Mesendoderm (in vitro differentiated cells): ENCODE measurements at regions not wholly inside any gene's neighbourhood (a gene's known extent, or its start where the extent isn't known, plus 50 kb on each side); places are given as distances from the start of the nearest gene placed in this dataset.
"Not testable (repeated sequence)": the region's sequence is repeated elsewhere in the genome, so short reads cannot be mapped to it uniquely, and the experiment has no call there.

Experiments
- DNase-seq: peaks from one replicate; pipeline ENCODE4 v3.0.0; 2013
- H2AK5ac ChIP-seq: 2 replicates; pipeline ENCODE4 v1.6.1; 2013; ENCODE audit warnings: low read length, inconsistent platforms
- H2BK120ac ChIP-seq: 2 replicates; pipeline ENCODE4 v1.6.1; 2013; ENCODE audit warnings: low read depth, mild to moderate bottlenecking, low read length, moderate library complexity, mixed read lengths
- H2BK15ac ChIP-seq: replicated peaks from 2 replicates; pipeline ENCODE4 v1.6.1; 2013; ENCODE audit warnings: low read depth, mild to moderate bottlenecking, moderate library complexity
- H2BK5ac ChIP-seq: 2 replicates; pipeline ENCODE4 v1.6.1; 2013; ENCODE audit warnings: low read length, inconsistent platforms
- H3K18ac ChIP-seq: 2 replicates; pipeline ENCODE4 v1.6.1; 2013; ENCODE audit warnings: mild to moderate bottlenecking, low read length, mixed read lengths
- H3K23ac ChIP-seq: one replicate; pipeline ENCODE4 v1.6.1; 2013; ENCODE audit warnings: low read length
- H3K27ac ChIP-seq: 2 replicates; pipeline ENCODE4 v1.5.1; 2013; ENCODE audit warnings: low read depth, mild to moderate bottlenecking, inconsistent platforms, low read length, moderate library complexity
- H3K27me3 ChIP-seq: 2 replicates; pipeline ENCODE4 v1.6.1; 2013; ENCODE audit warnings: low read length, control low read depth, mild to moderate bottlenecking, inconsistent platforms; ENCODE audit not compliant: insufficient read depth, poor library complexity
- H3K36me3 ChIP-seq: 2 replicates; pipeline ENCODE4 v1.6.1; 2013; ENCODE audit warnings: low read length, inconsistent platforms; ENCODE audit not compliant: control insufficient read depth, insufficient read depth
- H3K4ac ChIP-seq: one replicate; pipeline ENCODE4 v1.6.1; 2013; ENCODE audit warnings: low read depth, mild to moderate bottlenecking, low read length, moderate library complexity
- H3K4me1 ChIP-seq: 2 replicates; pipeline ENCODE4 v1.6.1; 2013; ENCODE audit warnings: low read depth, low read length, inconsistent platforms; ENCODE audit not compliant: control insufficient read depth
- H3K4me2 ChIP-seq: 2 replicates; pipeline ENCODE4 v1.6.1; 2013; ENCODE audit warnings: low read length
- H3K4me3 ChIP-seq: 2 replicates; pipeline ENCODE4 v1.5.1; 2013; ENCODE audit warnings: mild to moderate bottlenecking, low read length
- H3K56ac ChIP-seq: one replicate; pipeline ENCODE4 v1.6.1; 2013; ENCODE audit warnings: low read length
- H3K79me1 ChIP-seq: 2 replicates; pipeline ENCODE4 v1.6.1; 2013; ENCODE audit warnings: low read length, inconsistent platforms
- H3K79me2 ChIP-seq: 2 replicates; pipeline ENCODE4 v1.6.1; 2013; ENCODE audit warnings: mild to moderate bottlenecking, low read length; ENCODE audit not compliant: control insufficient read depth, insufficient read depth
- H3K9ac ChIP-seq: 2 replicates; pipeline ENCODE4 v1.6.1; 2013; ENCODE audit warnings: low read length, inconsistent platforms
- H4K5ac ChIP-seq: one replicate; pipeline ENCODE4 v1.6.1; 2013; ENCODE audit warnings: low read length
- H4K8ac ChIP-seq: one replicate; pipeline ENCODE4 v1.6.1; 2013; ENCODE audit warnings: low read depth, mild to moderate bottlenecking, control low read depth, low read length, moderate library complexity
- WGBS: extraction: QIAGEN DNeasy Blood & Tissue Kit; methylation state at CpG from one replicate; pipeline ENCODE4 v1.1.7; 2013; ENCODE audit warnings: low lambda C conversion rate, missing lambda C conversion rate; ENCODE audit not compliant: insufficient coverage; ENCODE audit errors: extremely low coverage; 5-methylcytosine and 5-hydroxymethylcytosine counted together

DNA sequence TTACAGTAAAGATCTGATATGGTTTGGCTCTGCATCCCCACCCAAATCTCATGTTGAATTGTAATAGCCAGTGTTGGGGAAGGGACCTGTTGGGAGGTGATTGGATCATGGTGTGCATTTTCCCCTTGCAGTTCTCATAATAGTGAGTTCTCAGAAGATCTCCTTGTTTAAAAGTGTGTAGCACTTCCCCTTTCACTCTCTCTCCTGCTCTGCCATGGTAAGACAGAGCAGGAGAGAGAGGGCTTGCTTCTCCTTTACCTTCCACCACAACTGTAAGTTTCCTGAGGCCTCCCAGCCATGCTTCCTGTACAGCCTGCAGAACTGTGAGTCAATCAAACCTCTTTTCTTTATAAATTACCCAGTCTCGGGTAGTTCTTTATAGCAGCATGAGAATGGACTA lies 1530.9 kb upstream of the C9orf72 start:
- H3K27ac ChIP-seq, H3K79me1 ChIP-seq, H4K8ac ChIP-seq, H3K36me3 ChIP-seq, H3K23ac ChIP-seq, H3K27me3 ChIP-seq, H3K18ac ChIP-seq, H3K4me1 ChIP-seq, H2BK120ac ChIP-seq, H3K56ac ChIP-seq, H3K4me3 ChIP-seq, H3K9ac ChIP-seq, H2BK5ac ChIP-seq, DNase-seq, H3K4me2 ChIP-seq, H2AK5ac ChIP-seq, H3K4ac ChIP-seq, H2BK15ac ChIP-seq, H3K79me2 ChIP-seq, H4K5ac ChIP-seq: not testable (repeated sequence)
- WGBS: no CpG with 5 or more reads among the region's 1 CpG

GRCh38 chr9:29118555-29118954 lies 1545.3 kb upstream of the C9orf72 start:
- no CpG with 5 or more reads among the region's 6 CpGs for WGBS

GRCh38 chr9:29126783-29127182 lies 1553.5 kb upstream of the C9orf72 start:
- Histone ChIP-seq H3K36me3 (no peaks in the 10 kb centered on the region), H3K27me3 (no peaks in the 10 kb centered on the region), H3K18ac (no peak overlapping the region), H3K79me2 (no peaks in the 10 kb centered on the region), H3K56ac (no peak overlapping the region), H3K4me2 (no peak overlapping the region), H2AK5ac (no peak overlapping the region), H2BK5ac (no peak overlapping the region), H2BK120ac (no peak overlapping the region), H2BK15ac (no peak overlapping the region), H3K9ac (no peak overlapping the region), H3K4me1 (no peaks in the 10 kb centered on the region), H3K79me1 (no peaks in the 10 kb centered on the region), H3K23ac (no peak overlapping the region), H3K4ac (no peak overlapping the region), H4K5ac (no peak overlapping the region), H3K4me3 (no peak overlapping the region), H4K8ac (no peak overlapping the region), H3K27ac (no peak overlapping the region)
- WGBS: no CpG with 5 or more reads among the region's 2 CpGs
- DNase-seq: no peak

More at GRCh38 chr9:29118555-29118954, 1545.3 kb upstream of the C9orf72 start:
- no peaks in the 10 kb centered on the region for H3K27me3 ChIP-seq
- no peaks in the 10 kb centered on the region for H3K79me2 ChIP-seq
- DNase-seq: no peak
- H2AK5ac ChIP-seq: no peak overlapping the region
- H4K8ac ChIP-seq: no peak overlapping the region
- H3K18ac ChIP-seq: no peak overlapping the region
- H3K27ac ChIP-seq: no peak overlapping the region
- H3K79me1 ChIP-seq: no peaks in the 10 kb centered on the region
- H3K4me3 ChIP-seq: no peak overlapping the region
- H2BK120ac ChIP-seq: no peak overlapping the region
- H3K9ac ChIP-seq: no peak overlapping the region
- H3K36me3 ChIP-seq: no peaks in the 10 kb centered on the region
- H2BK5ac ChIP-seq: no peak overlapping the region
- no peak overlapping the region for H3K4ac ChIP-seq
- H3K23ac ChIP-seq: no peak overlapping the region
- no peak overlapping the region for H2BK15ac ChIP-seq
- H3K4me2 ChIP-seq: no peak overlapping the region
- no peak overlapping the region for H4K5ac ChIP-seq
- H3K4me1 ChIP-seq: no peaks in the 10 kb centered on the region
- no peak overlapping the region for H3K56ac ChIP-seq

DNA sequence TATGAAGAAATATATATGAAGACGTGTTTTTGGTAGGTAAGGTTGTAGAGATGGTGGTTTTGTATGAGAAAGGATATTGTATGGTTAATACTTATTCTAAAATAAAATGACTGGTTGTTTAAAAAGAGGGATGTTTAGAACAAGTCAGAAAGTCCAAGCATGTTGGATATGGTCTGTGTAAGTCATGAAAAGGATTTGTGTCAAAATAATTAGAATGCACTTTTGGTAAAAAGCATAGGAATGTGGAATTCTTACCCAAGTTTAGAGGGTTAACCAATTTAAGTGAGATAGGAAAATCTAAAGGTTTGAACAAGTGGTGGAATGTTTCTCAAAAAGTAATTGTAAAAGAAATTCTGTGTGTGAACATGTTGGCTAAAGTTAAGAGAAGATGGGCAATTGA lies 1556.5 kb upstream of the C9orf72 start:
- H3K4ac ChIP-seq: no peak overlapping the region
- no peak overlapping the region for H3K4me3 ChIP-seq
- H3K27me3 ChIP-seq: no peaks in the 10 kb centered on the region
- H2BK120ac ChIP-seq: no peak overlapping the region
- H4K8ac ChIP-seq: no peak overlapping the region
- H3K56ac ChIP-seq: no peak overlapping the region
- H2AK5ac ChIP-seq: no peak overlapping the region
- no peak overlapping the region for H3K9ac ChIP-seq
- peak; percentile 57 for DNase-seq
- no peak overlapping the region for H4K5ac ChIP-seq
- no peak overlapping the region for H2BK15ac ChIP-seq
- no peak overlapping the region for H3K27ac ChIP-seq
- H3K36me3 ChIP-seq: no peaks in the 10 kb centered on the region
- no peak overlapping the region for H3K4me2 ChIP-seq
- H3K79me2 ChIP-seq: no peaks in the 10 kb centered on the region
- no peaks in the 10 kb centered on the region for H3K4me1 ChIP-seq
- no peaks in the 10 kb centered on the region for H3K79me1 ChIP-seq
- H2BK5ac ChIP-seq: no peak overlapping the region
- 100% methylated on average over 1 of the region's 1 CpG for WGBS
- no peak overlapping the region for H3K23ac ChIP-seq
- no peak overlapping the region for H3K18ac ChIP-seq

- Histone ChIP-seq H3K4me3 (no peak overlapping the region), H2BK15ac (no peak overlapping the region), H3K27me3 (no peaks in the 10 kb centered on the region), H3K79me1 (no peaks in the 10 kb centered on the region), H4K8ac (no peak overlapping the region), H3K4ac (no peak overlapping the region), H3K79me2 (no peaks in the 10 kb centered on the region), H3K4me1 (no peaks in the 10 kb centered on the region), H2BK5ac (no peak overlapping the region), H3K56ac (no peak overlapping the region), H3K27ac (no peak overlapping the region), H3K4me2 (no peak overlapping the region), H2BK120ac (no peak overlapping the region), H3K36me3 (no peaks in the 10 kb centered on the region), H2AK5ac (no peak overlapping the region), H3K23ac (no peak overlapping the region), H4K5ac (no peak overlapping the region), H3K9ac (no peak overlapping the region), H3K18ac (no peak overlapping the region)
- no CpG with 5 or more reads among the region's 1 CpG for WGBS
- no peak for DNase-seq
Observed at GRCh38 chr9:29144476-29144875, 1571.2 kb upstream of the C9orf72 start.

GRCh38 chr9:29150606-29151005 lies 1577.3 kb upstream of the C9orf72 start:
- Histone ChIP-seq H2BK120ac (no peak overlapping the region), H3K27ac (no peak overlapping the region), H3K23ac (no peak overlapping the region), H4K5ac (no peak overlapping the region), H2BK5ac (no peak overlapping the region), H3K4me2 (no peak overlapping the region), H3K4ac (no peak overlapping the region), H3K79me1 (no peaks in the 10 kb centered on the region), H3K56ac (no peak overlapping the region), H2BK15ac (no peak overlapping the region), H3K4me1 (no peaks in the 10 kb centered on the region), H3K27me3 (no peaks in the 10 kb centered on the region), H3K36me3 (no peaks in the 10 kb centered on the region), H3K18ac (no peak overlapping the region), H3K9ac (no peak overlapping the region), H3K79me2 (no peaks in the 10 kb centered on the region), H4K8ac (no peak overlapping the region), H2AK5ac (no peak overlapping the region), H3K4me3 (no peak overlapping the region)
- WGBS: no CpG with 5 or more reads among the region's 3 CpGs
- DNase-seq: no peak
